ENCODE measurements at regions not wholly inside any gene's neighbourhood (a gene's known extent, or its start where the extent isn't known, plus 50 kb on each side); places are given as distances from the start of the nearest gene placed in this dataset.

- FAIRE-seq (no peak), DNase-seq (no peak)
- Histone ChIP-seq H3K9me3 (ENCODE audit: control insufficient read depth in 2 of 2, insufficient read depth in 1 of 2, low read depth in 1 of 2, low read length in 1 of 2) (no peaks in the 10 kb centered on the region), H3K4me1 (ENCODE audit: control insufficient read depth in 3 of 3, insufficient read depth in 2 of 3, low read depth in 1 of 3, low read length in 2 of 3) (peaks cover 0 to 34% (median 4%) of the 10 kb centered on the region in 3 donors), H3K27me3 (ENCODE audit: control insufficient read depth in 3 of 3, insufficient read depth in 3 of 3, low read length in 3 of 3) (no peaks in the 10 kb centered on the region), H3K4me3 (ENCODE audit: low read depth in 1 of 3, low read length in 3 of 3) (no peak overlapping the region), H3K36me3 (ENCODE audit: control insufficient read depth in 3 of 3, insufficient read depth in 2 of 3, low read depth in 1 of 3, low read length in 3 of 3) (no peaks in the 10 kb centered on the region), H3K27ac (ENCODE audit: low read depth in 1 of 3, low read length in 2 of 3) (no peak overlapping the region)
- 90 to 94% (median 93%) methylated on average over 8 of the region's 8 CpGs for WGBS, 3 donors
Measured at GRCh38 chr10:79007018-79007417, 61.7 kb upstream of the ZMIZ1 start.

- Histone ChIP-seq H3K4me3 (ENCODE audit: low read depth in 1 of 3, low read length in 3 of 3) (no peak overlapping the region), H3K36me3 (ENCODE audit: control insufficient read depth in 3 of 3, insufficient read depth in 2 of 3, low read depth in 1 of 3, low read length in 3 of 3) (no peaks in the 10 kb centered on the region), H3K27ac (ENCODE audit: low read depth in 1 of 3, low read length in 2 of 3) (no peak overlapping the region), H3K27me3 (ENCODE audit: control insufficient read depth in 3 of 3, insufficient read depth in 3 of 3, low read length in 3 of 3) (no peaks in the 10 kb centered on the region), H3K4me1 (ENCODE audit: control insufficient read depth in 3 of 3, insufficient read depth in 2 of 3, low read depth in 1 of 3, low read length in 2 of 3) (peaks cover 0 to 34% (median 4%) of the 10 kb centered on the region in 3 donors), H3K9me3 (ENCODE audit: control insufficient read depth in 2 of 2, insufficient read depth in 1 of 2, low read depth in 1 of 2, low read length in 1 of 2) (no peaks in the 10 kb centered on the region)
- 59 to 67% (median 66%) methylated on average over 5 of the region's 5 CpGs for WGBS, 3 donors
- no peak for FAIRE-seq
- DNase-seq: peak in 1 of 2 donors; percentile 36
Measured at GRCh38 chr10:79007421-79008319, 61.1 kb upstream of the ZMIZ1 start.

- Histone ChIP-seq H3K27me3 (ENCODE audit: control insufficient read depth in 3 of 3, insufficient read depth in 3 of 3, low read length in 3 of 3) (no peaks in the 10 kb centered on the region), H3K4me3 (ENCODE audit: low read depth in 1 of 3, low read length in 3 of 3) (no peak overlapping the region), H3K4me1 (ENCODE audit: control insufficient read depth in 3 of 3, insufficient read depth in 2 of 3, low read depth in 1 of 3, low read length in 2 of 3) (peaks cover 0 to 23% (median 0%) of the 10 kb centered on the region in 3 donors), H3K27ac (ENCODE audit: low read depth in 1 of 3, low read length in 2 of 3) (no peak overlapping the region), H3K9me3 (ENCODE audit: control insufficient read depth in 2 of 2, insufficient read depth in 1 of 2, low read depth in 1 of 2, low read length in 1 of 2) (no peaks in the 10 kb centered on the region), H3K36me3 (ENCODE audit: control insufficient read depth in 3 of 3, insufficient read depth in 2 of 3, low read depth in 1 of 3, low read length in 3 of 3) (no peaks in the 10 kb centered on the region)
- FAIRE-seq (no peak), DNase-seq (no peak)
- 88 to 94% (median 91%) methylated on average over 5 of the region's 5 CpGs for WGBS, 3 donors
Measured at GRCh38 chr10:79009145-79009544, 59.6 kb upstream of the ZMIZ1 start.

- no peak overlapping the region for H3K27ac ChIP-seq (ENCODE audit: low read depth in 1 of 3, low read length in 2 of 3)
- FAIRE-seq (no peak), DNase-seq (peak in 1 of 2 donors; percentile 28)
- no peak overlapping the region for H3K4me3 ChIP-seq (ENCODE audit: low read depth in 1 of 3, low read length in 3 of 3)
- WGBS, 3 donors: 56 to 81% (median 66%) methylated on average over 4 of the region's 4 CpGs
- H3K4me1 ChIP-seq (ENCODE audit: control insufficient read depth in 3 of 3, insufficient read depth in 2 of 3, low read depth in 1 of 3, low read length in 2 of 3): no peaks in the 10 kb centered on the region
- H3K27me3 ChIP-seq (ENCODE audit: control insufficient read depth in 3 of 3, insufficient read depth in 3 of 3, low read length in 3 of 3): no peaks in the 10 kb centered on the region
- peaks cover 0 to 2% of the 10 kb centered on the region in 2 donors for H3K9me3 ChIP-seq (ENCODE audit: control insufficient read depth in 2 of 2, insufficient read depth in 1 of 2, low read depth in 1 of 2, low read length in 1 of 2)
- no peaks in the 10 kb centered on the region for H3K36me3 ChIP-seq (ENCODE audit: control insufficient read depth in 3 of 3, insufficient read depth in 2 of 3, low read depth in 1 of 3, low read length in 3 of 3)
Measured at GRCh38 chr10:79012567-79012966, 56.2 kb upstream of the ZMIZ1 start.

- Histone ChIP-seq H3K27me3 (ENCODE audit: control insufficient read depth in 3 of 3, insufficient read depth in 3 of 3, low read length in 3 of 3) (no peaks in the 10 kb centered on the region), H3K4me1 (ENCODE audit: control insufficient read depth in 3 of 3, insufficient read depth in 2 of 3, low read depth in 1 of 3, low read length in 2 of 3) (no peaks in the 10 kb centered on the region), H3K9me3 (ENCODE audit: control insufficient read depth in 2 of 2, insufficient read depth in 1 of 2, low read depth in 1 of 2, low read length in 1 of 2) (peaks cover 0 to 11% of the 10 kb centered on the region in 2 donors), H3K4me3 (ENCODE audit: low read depth in 1 of 3, low read length in 3 of 3) (no peak overlapping the region), H3K36me3 (ENCODE audit: control insufficient read depth in 3 of 3, insufficient read depth in 2 of 3, low read depth in 1 of 3, low read length in 3 of 3) (peaks cover 0 to 2% (median 0%) of the 10 kb centered on the region in 3 donors), H3K27ac (ENCODE audit: low read depth in 1 of 3, low read length in 2 of 3) (no peak overlapping the region)
- FAIRE-seq: no peak
- 88 to 92% (median 90%) methylated on average over 12 of the region's 12 CpGs for WGBS, 3 donors
- DNase-seq: no peak
Measured at GRCh38 chr10:79013406-79013987, 55.3 kb upstream of the ZMIZ1 start.

GRCh38 chr10:79014796-79015195 lies 54.0 kb upstream of the ZMIZ1 start:
- Histone ChIP-seq H3K36me3 (ENCODE audit: control insufficient read depth in 3 of 3, insufficient read depth in 2 of 3, low read depth in 1 of 3, low read length in 3 of 3) (peaks cover 0 to 3% (median 0%) of the 10 kb centered on the region in 3 donors), H3K4me3 (ENCODE audit: low read depth in 1 of 3, low read length in 3 of 3) (no peak overlapping the region), H3K27ac (ENCODE audit: low read depth in 1 of 3, low read length in 2 of 3) (no peak overlapping the region), H3K4me1 (ENCODE audit: control insufficient read depth in 3 of 3, insufficient read depth in 2 of 3, low read depth in 1 of 3, low read length in 2 of 3) (no peaks in the 10 kb centered on the region), H3K27me3 (ENCODE audit: control insufficient read depth in 3 of 3, insufficient read depth in 3 of 3, low read length in 3 of 3) (no peaks in the 10 kb centered on the region), H3K9me3 (ENCODE audit: control insufficient read depth in 2 of 2, insufficient read depth in 1 of 2, low read depth in 1 of 2, low read length in 1 of 2) (peaks cover 0 to 11% of the 10 kb centered on the region in 2 donors)
- no peak for FAIRE-seq
- DNase-seq: no peak
- 93 to 100% (median 94%) methylated on average over 1 of the region's 1 CpG for WGBS, 3 donors

- Histone ChIP-seq H3K9me3 (ENCODE audit: control insufficient read depth in 2 of 2, insufficient read depth in 1 of 2, low read depth in 1 of 2, low read length in 1 of 2) (peaks cover 0 to 11% of the 10 kb centered on the region in 2 donors), H3K4me3 (ENCODE audit: low read depth in 1 of 3, low read length in 3 of 3) (no peak overlapping the region), H3K36me3 (ENCODE audit: control insufficient read depth in 3 of 3, insufficient read depth in 2 of 3, low read depth in 1 of 3, low read length in 3 of 3) (peaks cover 0 to 3% (median 0%) of the 10 kb centered on the region in 3 donors), H3K4me1 (ENCODE audit: control insufficient read depth in 3 of 3, insufficient read depth in 2 of 3, low read depth in 1 of 3, low read length in 2 of 3) (no peaks in the 10 kb centered on the region), H3K27me3 (ENCODE audit: control insufficient read depth in 3 of 3, insufficient read depth in 3 of 3, low read length in 3 of 3) (no peaks in the 10 kb centered on the region), H3K27ac (ENCODE audit: low read depth in 1 of 3, low read length in 2 of 3) (peak overlapping the region in 1 of 3 donors; percentile 7)
- 81 to 89% (median 85%) methylated on average over 4 of the region's 4 CpGs for WGBS, 3 donors
- FAIRE-seq: no peak
- no peak for DNase-seq
Measured at GRCh38 chr10:79017882-79018520, 50.8 kb upstream of the ZMIZ1 start.

GRCh38 chr10:79018521-79019011 lies 50.2 kb upstream of the ZMIZ1 start:
- no peak for FAIRE-seq

More at GRCh38 chr10:79018521-79019011, 50.2 kb upstream of the ZMIZ1 start:
- Histone ChIP-seq H3K27ac (ENCODE audit: low read depth in 1 of 3, low read length in 2 of 3) (peak overlapping the region in 1 of 3 donors; percentile 7), H3K9me3 (ENCODE audit: control insufficient read depth in 2 of 2, insufficient read depth in 1 of 2, low read depth in 1 of 2, low read length in 1 of 2) (peaks cover 0 to 11% of the 10 kb centered on the region in 2 donors), H3K4me3 (ENCODE audit: low read depth in 1 of 3, low read length in 3 of 3) (no peak overlapping the region), H3K27me3 (ENCODE audit: control insufficient read depth in 3 of 3, insufficient read depth in 3 of 3, low read length in 3 of 3) (no peaks in the 10 kb centered on the region), H3K36me3 (ENCODE audit: control insufficient read depth in 3 of 3, insufficient read depth in 2 of 3, low read depth in 1 of 3, low read length in 3 of 3) (peaks cover 0 to 3% (median 0%) of the 10 kb centered on the region in 3 donors), H3K4me1 (ENCODE audit: control insufficient read depth in 3 of 3, insufficient read depth in 2 of 3, low read depth in 1 of 3, low read length in 2 of 3) (no peaks in the 10 kb centered on the region)
- 67 to 89% (median 72%) methylated on average over 5 of the region's 5 CpGs for WGBS, 3 donors
- no peak for DNase-seq
